H1 (cell line): ENCODE measurements at regions not wholly inside any gene's neighbourhood (a gene's known extent, or its start where the extent isn't known, plus 50 kb on each side); places are given as distances from the start of the nearest gene placed in this dataset.

Experiments used
- KDM1A ChIP-seq: fragments of 200-600, 300-600 bp; sonication (generic); IDR thresholded peaks from 2 replicates; pipeline ENCODE4 v1.7.1; 2016; ENCODE audit warnings: mild to moderate bottlenecking, low read length, borderline replicate concordance
- MAFK ChIP-seq: IDR thresholded peaks from 2 replicates; pipeline ENCODE4 v1.6.1; 2012; ENCODE audit warnings: low read depth, mild to moderate bottlenecking, improper control_type of control experiment, low read length
- RNF2 ChIP-seq: fragments of 200-900, 300-1000 bp; sonication (generic); IDR thresholded peaks from 2 replicates; pipeline ENCODE4 v1.7.1; 2016; ENCODE audit warnings: borderline replicate concordance, low read depth, mild to moderate bottlenecking, antibody characterized with exemption, low read length; ENCODE audit not compliant: poor library complexity, severe bottlenecking; ENCODE audit errors: missing control alignments

- TF ChIP-seq KDM1A (no peak), RNF2 (no peak), MAFK (no peak)
Measured at GRCh38 chr3:147795418-147795817, 386.3 kb downstream of the ZIC1 start (continued).
